HUES6 (cell line): ENCODE measurements at regions not wholly inside any gene's neighbourhood (a gene's known extent, or its start where the extent isn't known, plus 50 kb on each side); places are given as distances from the start of the nearest gene placed in this dataset.
"Not testable (repeated sequence)": the region's sequence is repeated elsewhere in the genome, so short reads cannot be mapped to it uniquely, and the experiment has no call there.

Experiments
- H3K27ac ChIP-seq: 2 replicates; pipeline ENCODE4 v1.7.0; 2013; ENCODE audit warnings: low read depth, mild to moderate bottlenecking, low read length, inconsistent platforms
- H3K27me3 ChIP-seq: 2 replicates; pipeline ENCODE4 v1.6.1; 2013; ENCODE audit warnings: low read length; ENCODE audit not compliant: control insufficient read depth, insufficient read depth
- H3K36me3 ChIP-seq: 2 replicates; pipeline ENCODE4 v1.6.1; 2013; ENCODE audit warnings: low read length; ENCODE audit not compliant: control insufficient read depth, insufficient read depth
- H3K4me1 ChIP-seq: 2 replicates; pipeline ENCODE4 v1.6.1; 2013; ENCODE audit warnings: low read length; ENCODE audit not compliant: control insufficient read depth, insufficient read depth
- H3K4me3 ChIP-seq: 2 replicates; pipeline ENCODE4 v1.5.1; 2013; ENCODE audit warnings: low read depth, low read length
- H3K9ac ChIP-seq: one replicate; pipeline ENCODE4 v1.6.1; 2013; ENCODE audit warnings: mild to moderate bottlenecking, low read length
- H3K9me3 ChIP-seq: 2 replicates; pipeline ENCODE4 v1.6.1; 2013; ENCODE audit warnings: low read depth, low read length; ENCODE audit not compliant: control insufficient read depth, insufficient read depth

GRCh38 chr7:1356853-1357252 is 102.4 kb downstream of the MICALL2 start:
- not testable (repeated sequence) for H3K27ac ChIP-seq, H3K9ac ChIP-seq, H3K9me3 ChIP-seq, H3K27me3 ChIP-seq, H3K4me3 ChIP-seq, H3K4me1 ChIP-seq, H3K36me3 ChIP-seq

GRCh38 chr7:1357260-1357600 is 102.0 kb downstream of the MICALL2 start:
- not testable (repeated sequence) for H3K27me3 ChIP-seq, H3K4me1 ChIP-seq

GRCh38 chr7:1357601-1358271 is 101.5 kb downstream of the MICALL2 start:
- Histone ChIP-seq H3K27me3 (no peaks in the 10 kb centered on the region), H3K4me1 (no peaks in the 10 kb centered on the region), H3K9me3 (no peaks in the 10 kb centered on the region), H3K36me3 (no peaks in the 10 kb centered on the region), H3K27ac (no peak overlapping the region), H3K4me3 (no peak overlapping the region), H3K9ac (no peak overlapping the region)

More at GRCh38 chr7:1357260-1357600, 102.0 kb downstream of the MICALL2 start:
- H3K4me3 ChIP-seq, H3K9ac ChIP-seq, H3K9me3 ChIP-seq, H3K27ac ChIP-seq, H3K36me3 ChIP-seq: not testable (repeated sequence)

- Histone ChIP-seq H3K4me1 (no peaks in the 10 kb centered on the region), H3K27me3 (no peaks in the 10 kb centered on the region), H3K36me3 (no peaks in the 10 kb centered on the region), H3K27ac (no peak overlapping the region), H3K9ac (no peak overlapping the region), H3K4me3 (no peak overlapping the region), H3K9me3 (no peaks in the 10 kb centered on the region)
These were observed 100.8 kb downstream of the MICALL2 start for GRCh38 chr7:1358376-1359050.

- H3K9me3 ChIP-seq = no peaks in the 10 kb centered on the region
These were observed 100.2 kb downstream of the MICALL2 start for GRCh38 chr7:1359051-1359400.

GRCh38 chr7:1359681-1360485 is 99.4 kb downstream of the MICALL2 start:
- Histone ChIP-seq H3K4me3 (no peak overlapping the region), H3K4me1 (no peaks in the 10 kb centered on the region), H3K9ac (no peak overlapping the region), H3K9me3 (no peaks in the 10 kb centered on the region), H3K27ac (no peak overlapping the region), H3K36me3 (no peaks in the 10 kb centered on the region), H3K27me3 (no peaks in the 10 kb centered on the region)

More at GRCh38 chr7:1359051-1359400, 100.2 kb downstream of the MICALL2 start:
- Histone ChIP-seq H3K4me1 (no peaks in the 10 kb centered on the region), H3K27me3 (no peaks in the 10 kb centered on the region), H3K9ac (no peak overlapping the region), H3K27ac (no peak overlapping the region), H3K4me3 (no peak overlapping the region), H3K36me3 (no peaks in the 10 kb centered on the region)

GRCh38 chr7:1360521-1360971 is 98.7 kb downstream of the MICALL2 start:
- Histone ChIP-seq H3K36me3 (no peaks in the 10 kb centered on the region), H3K27me3 (no peaks in the 10 kb centered on the region), H3K9me3 (no peaks in the 10 kb centered on the region), H3K27ac (no peak overlapping the region), H3K4me3 (no peak overlapping the region), H3K9ac (no peak overlapping the region), H3K4me1 (no peaks in the 10 kb centered on the region)

- no peak overlapping the region for H3K9ac ChIP-seq
- H3K4me3 ChIP-seq = no peak overlapping the region
These were observed 98.1 kb downstream of the MICALL2 start for GRCh38 chr7:1361016-1361755.

GRCh38 chr7:1361756-1362125 is 97.5 kb downstream of the MICALL2 start:
- peaks cover 10% of the 10 kb centered on the region; the same call in 1 of the 2 replicates for H3K27me3 ChIP-seq
- no peaks in the 10 kb centered on the region for H3K4me1 ChIP-seq
- H3K4me3 ChIP-seq = no peak overlapping the region
- no peak overlapping the region for H3K27ac ChIP-seq
- H3K9ac ChIP-seq = no peak overlapping the region
- peaks cover 4% of the 10 kb centered on the region for H3K9me3 ChIP-seq
- no peaks in the 10 kb centered on the region for H3K36me3 ChIP-seq

More at GRCh38 chr7:1361016-1361755, 98.1 kb downstream of the MICALL2 start:
- no peaks in the 10 kb centered on the region for H3K36me3 ChIP-seq
- peaks cover 4% of the 10 kb centered on the region for H3K9me3 ChIP-seq
- peaks cover 5% of the 10 kb centered on the region; the same call in 1 of the 2 replicates for H3K27me3 ChIP-seq
- H3K4me1 ChIP-seq = no peaks in the 10 kb centered on the region
- no peak overlapping the region for H3K27ac ChIP-seq

GRCh38 chr7:1362301-1362700 is 97.0 kb downstream of the MICALL2 start:
- H3K4me1 ChIP-seq = no peaks in the 10 kb centered on the region
- H3K27ac ChIP-seq = no peak overlapping the region
- no peak overlapping the region for H3K9ac ChIP-seq
- no peaks in the 10 kb centered on the region for H3K36me3 ChIP-seq
- peaks cover 13% of the 10 kb centered on the region; the same call in 1 of the 2 replicates for H3K27me3 ChIP-seq
- H3K9me3 ChIP-seq = peaks cover 4% of the 10 kb centered on the region
- no peak overlapping the region for H3K4me3 ChIP-seq
